Fibroblast of lung (primary cell): ENCODE measurements at regions not wholly inside any gene's neighbourhood (a gene's known extent, or its start where the extent isn't known, plus 50 kb on each side); places are given as distances from the start of the nearest gene placed in this dataset.

Source experiments
- DNase-seq, 2 donors: peaks; one replicate each; pipeline versions ENCODE4 v3.0.0 to v3.0.0-alpha.2; 2010; ENCODE audit warnings: low read depth in 2 of 2
- H2AFZ ChIP-seq: 2 replicates; pipeline ENCODE4 v1.5.1; 2012; ENCODE audit warnings: low read length, control low read depth, inconsistent platforms
- H3K27ac ChIP-seq: 2 replicates; pipeline ENCODE4 v1.5.1; 2011; ENCODE audit warnings: low read length, control low read depth; ENCODE audit not compliant: insufficient read depth
- H3K27me3 ChIP-seq: 2 replicates; pipeline ENCODE4 v1.5.1; 2011; ENCODE audit warnings: mild to moderate bottlenecking, low read length; ENCODE audit not compliant: control insufficient read depth, insufficient read depth
- H3K36me3 ChIP-seq: 2 replicates; pipeline ENCODE4 v1.5.1; 2011; ENCODE audit warnings: low read length; ENCODE audit not compliant: control insufficient read depth, insufficient read depth
- H3K4me1 ChIP-seq: 2 replicates; pipeline ENCODE4 v1.5.1; 2011; ENCODE audit warnings: low read length; ENCODE audit not compliant: control insufficient read depth, insufficient read depth; ENCODE audit errors: extremely low read depth
- H3K4me2 ChIP-seq: 2 replicates; pipeline ENCODE4 v1.5.1; 2011; ENCODE audit warnings: low read length, control low read depth; ENCODE audit not compliant: insufficient read depth; ENCODE audit errors: extremely low read depth
- H3K4me3 ChIP-seq, 4 experiments: fragments of 200-600 bp in 1 of 4; sonication (generic) in 1 of 4; replicated peaks in 1 of 4; 2 replicates each; pipeline ENCODE4 v1.5.1; 2011 to 2016; ENCODE audit warnings: low read length in 4 of 4, low read depth in 3 of 4, mild to moderate bottlenecking in 3 of 4, control low read depth in 2 of 4, inconsistent platforms in 1 of 4, mixed read lengths in 1 of 4; ENCODE audit not compliant: insufficient read depth in 1 of 4; ENCODE audit errors: control extremely low read depth in 1 of 4
- H3K79me2 ChIP-seq: 2 replicates; pipeline ENCODE4 v1.5.1; 2012; ENCODE audit warnings: mild to moderate bottlenecking, low read length, inconsistent platforms; ENCODE audit not compliant: control insufficient read depth, insufficient read depth
- H3K9ac ChIP-seq: 2 replicates; pipeline ENCODE4 v1.5.1; 2011; ENCODE audit warnings: mild to moderate bottlenecking, low read length, control low read depth; ENCODE audit not compliant: insufficient read depth
- H3K9me3 ChIP-seq: 2 replicates; pipeline ENCODE4 v1.5.1; 2012; ENCODE audit warnings: low read depth, low read length; ENCODE audit not compliant: control insufficient read depth, insufficient read depth
- H4K20me1 ChIP-seq: 2 replicates; pipeline ENCODE4 v1.5.1; 2011; ENCODE audit warnings: low read length; ENCODE audit not compliant: control insufficient read depth, insufficient read depth; ENCODE audit errors: extremely low read depth
- EZH2 ChIP-seq: IDR thresholded peaks from 2 replicates; pipeline ENCODE4 v1.5.1; 2012; ENCODE audit warnings: low read length, control low read depth, mild to moderate bottlenecking; ENCODE audit errors: missing control alignments
- TF ChIP-seq, protein P1 (sequence below), 2 donors: IDR thresholded peaks in 1 of 2; conservative IDR thresholded peaks in 1 of 2; 1 replicate in 1 of 2; 2 replicates in 1 of 2; pipeline ENCODE4 v1.5.1; 2011 to 2012; ENCODE audit warnings: low read length in 2 of 2, control low read depth in 1 of 2, inconsistent platforms in 1 of 2, low read depth in 1 of 2, mild to moderate bottlenecking in 1 of 2

DNA sequence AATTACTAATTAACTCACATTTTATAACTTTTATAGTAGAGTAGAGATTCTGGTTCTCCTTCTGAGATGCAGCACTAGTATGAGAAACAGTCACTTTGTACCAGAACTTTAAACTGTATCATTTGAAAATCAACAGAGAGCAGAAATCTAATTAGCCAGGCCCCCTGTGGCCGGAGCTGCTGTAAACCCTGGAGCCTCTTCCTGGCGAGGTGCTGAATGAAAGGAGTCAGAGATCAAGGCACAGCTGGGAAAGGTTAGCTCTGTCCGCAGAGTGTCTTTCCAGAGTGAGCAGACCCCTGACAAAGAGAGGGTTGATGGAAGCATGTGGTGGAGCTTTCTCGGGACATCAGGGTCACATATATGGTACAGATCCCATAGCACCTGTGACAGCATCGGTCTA lies 703.8 kb downstream of the RFPL4B start:
- Histone ChIP-seq H2AFZ (no peak overlapping the region), H3K9me3 (no peaks in the 10 kb centered on the region), H3K4me1 (peaks cover 15% of the 10 kb centered on the region), H3K79me2 (no peaks in the 10 kb centered on the region), H3K9ac (no peak overlapping the region), H4K20me1 (no peaks in the 10 kb centered on the region), H3K27me3 (no peaks in the 10 kb centered on the region), H3K4me2 (no peak overlapping the region), H3K4me3 (no peak overlapping the region), H3K27ac (no peak overlapping the region), H3K36me3 (no peaks in the 10 kb centered on the region)
- no peak for DNase-seq
- no peak for TF ChIP-seq EZH2
- TF ChIP-seq, protein P1, sequence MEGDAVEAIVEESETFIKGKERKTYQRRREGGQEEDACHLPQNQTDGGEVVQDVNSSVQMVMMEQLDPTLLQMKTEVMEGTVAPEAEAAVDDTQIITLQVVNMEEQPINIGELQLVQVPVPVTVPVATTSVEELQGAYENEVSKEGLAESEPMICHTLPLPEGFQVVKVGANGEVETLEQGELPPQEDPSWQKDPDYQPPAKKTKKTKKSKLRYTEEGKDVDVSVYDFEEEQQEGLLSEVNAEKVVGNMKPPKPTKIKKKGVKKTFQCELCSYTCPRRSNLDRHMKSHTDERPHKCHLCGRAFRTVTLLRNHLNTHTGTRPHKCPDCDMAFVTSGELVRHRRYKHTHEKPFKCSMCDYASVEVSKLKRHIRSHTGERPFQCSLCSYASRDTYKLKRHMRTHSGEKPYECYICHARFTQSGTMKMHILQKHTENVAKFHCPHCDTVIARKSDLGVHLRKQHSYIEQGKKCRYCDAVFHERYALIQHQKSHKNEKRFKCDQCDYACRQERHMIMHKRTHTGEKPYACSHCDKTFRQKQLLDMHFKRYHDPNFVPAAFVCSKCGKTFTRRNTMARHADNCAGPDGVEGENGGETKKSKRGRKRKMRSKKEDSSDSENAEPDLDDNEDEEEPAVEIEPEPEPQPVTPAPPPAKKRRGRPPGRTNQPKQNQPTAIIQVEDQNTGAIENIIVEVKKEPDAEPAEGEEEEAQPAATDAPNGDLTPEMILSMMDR (conservative IDR thresholded peaks at IDR 0.05 in 1 of 2, IDR thresholded peaks at IDR 0.05 in 1 of 2; ENCODE audit: low read depth in 1 of 2, low read length in 2 of 2), result no peak

DNA sequence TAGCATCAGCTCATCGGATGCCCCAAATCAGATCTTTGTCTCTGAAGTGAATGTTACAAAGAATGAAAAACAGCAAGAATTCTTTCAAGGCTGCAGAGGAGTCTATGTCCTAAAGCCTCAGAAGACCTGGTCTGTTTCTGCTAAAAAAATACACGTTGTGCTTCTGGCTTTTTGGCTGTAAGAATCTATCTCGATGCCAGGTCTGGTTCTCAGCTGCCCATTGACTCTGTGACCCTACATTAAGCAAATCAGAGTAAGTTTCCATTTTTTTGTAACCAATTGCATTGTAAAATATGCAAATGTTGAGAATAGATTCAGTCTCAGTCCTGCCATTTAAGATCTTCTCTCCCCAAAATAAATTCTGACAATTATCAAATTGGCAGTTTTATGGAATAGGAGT lies 705.4 kb downstream of the RFPL4B start:
- Histone ChIP-seq H3K27ac (no peak overlapping the region), H3K27me3 (no peaks in the 10 kb centered on the region), H3K9me3 (no peaks in the 10 kb centered on the region), H3K36me3 (no peaks in the 10 kb centered on the region), H3K79me2 (no peaks in the 10 kb centered on the region), H4K20me1 (no peaks in the 10 kb centered on the region), H3K4me3 (no peak overlapping the region), H2AFZ (no peak overlapping the region), H3K4me2 (no peak overlapping the region), H3K9ac (no peak overlapping the region), H3K4me1 (peaks cover 12% of the 10 kb centered on the region)
- DNase-seq, result no peak
- TF ChIP-seq, protein P1 (conservative IDR thresholded peaks at IDR 0.05 in 1 of 2, IDR thresholded peaks at IDR 0.05 in 1 of 2; ENCODE audit: low read depth in 1 of 2, low read length in 2 of 2), result no peak
- TF ChIP-seq EZH2, result no peak

DNA sequence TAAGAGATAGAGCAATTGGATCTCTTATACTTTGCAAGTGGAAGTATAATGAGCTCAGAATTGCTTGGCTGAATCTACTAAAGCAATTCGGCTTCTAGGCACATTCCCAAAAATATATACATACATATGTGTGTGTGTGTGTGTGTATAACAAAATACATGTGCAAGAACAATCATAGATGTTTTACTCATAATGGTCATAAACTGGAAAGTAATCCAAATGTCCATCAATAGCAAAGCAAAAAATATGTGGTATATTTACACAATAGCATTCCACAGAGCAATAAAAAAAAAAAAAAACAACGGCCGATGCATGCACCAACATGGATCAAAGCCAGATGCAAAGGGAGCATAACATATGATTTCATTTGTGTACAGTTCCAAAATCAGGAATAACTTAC lies 707.9 kb downstream of the RFPL4B start:
- TF ChIP-seq, protein P1 (conservative IDR thresholded peaks at IDR 0.05 in 1 of 2, IDR thresholded peaks at IDR 0.05 in 1 of 2; ENCODE audit: low read depth in 1 of 2, low read length in 2 of 2), result no peak
- no peak for TF ChIP-seq EZH2
- H3K9ac ChIP-seq, result peak overlapping the region; percentile 4
- DNase-seq, result peak in 1 of 2 donors; percentile 44

More for the DNA sequence above, 707.9 kb downstream of the RFPL4B start:
- Histone ChIP-seq H3K4me3 (no peak overlapping the region), H3K4me1 (peaks cover 2% of the 10 kb centered on the region), H2AFZ (no peak overlapping the region), H3K36me3 (no peaks in the 10 kb centered on the region), H3K27me3 (no peaks in the 10 kb centered on the region), H3K79me2 (no peaks in the 10 kb centered on the region), H3K27ac (no peak overlapping the region), H3K9me3 (no peaks in the 10 kb centered on the region), H3K4me2 (no peak overlapping the region), H4K20me1 (no peaks in the 10 kb centered on the region)
